Stimulated activated CD8-positive, alpha-beta memory T cell treated with anti-CD3 and anti-CD28 coated beads, Interleukin-7, amount 100 ng/mL, for 24 hours (primary cell): ENCODE measurements at regions not wholly inside any gene's neighbourhood (a gene's known extent, or its start where the extent isn't known, plus 50 kb on each side); places are given as distances from the start of the nearest gene placed in this dataset.
"Not testable (repeated sequence)": the region's sequence is repeated elsewhere in the genome, so short reads cannot be mapped to it uniquely, and the experiment has no call there.

Experiments
- DNase-seq: peaks from one replicate; pipeline ENCODE4 v3.0.0-alpha.2; 2020; ENCODE audit warnings: low read depth

- DNase-seq = no peak
These were observed 1509.0 kb downstream of the GRIK2 start for GRCh38 chr6:102902471-102902870.

- DNase-seq = no peak
These were observed 1502.2 kb downstream of the GRIK2 start for GRCh38 chr6:102895683-102896082.

- no peak for DNase-seq
These were observed 1491.7 kb downstream of the GRIK2 start for GRCh38 chr6:102885165-102885564.

GRCh38 chr6:102853249-102853955, 1459.9 kb downstream of the GRIK2 start:
- no peak for DNase-seq

- no peak for DNase-seq
These were observed 1455.3 kb downstream of the GRIK2 start for GRCh38 chr6:102848796-102849195.

- DNase-seq = no peak
These were observed 1454.7 kb downstream of the GRIK2 start for GRCh38 chr6:102848210-102848609.

- no peak for DNase-seq
These were observed 1447.6 kb downstream of the GRIK2 start for GRCh38 chr6:102841060-102841459.

GRCh38 chr6:102832021-102832420, 1438.5 kb downstream of the GRIK2 start:
- DNase-seq = no peak

- DNase-seq = no peak
These were observed 1426.6 kb downstream of the GRIK2 start for GRCh38 chr6:102820098-102820497.

- no peak for DNase-seq
These were observed 1421.7 kb downstream of the GRIK2 start for GRCh38 chr6:102815207-102815606.

GRCh38 chr6:102813489-102814275, 1420.2 kb downstream of the GRIK2 start:
- DNase-seq = no peak

- no peak for DNase-seq
These were observed 1418.7 kb downstream of the GRIK2 start for GRCh38 chr6:102812242-102812641.

- not testable (repeated sequence) for DNase-seq
These were observed 1415.5 kb downstream of the GRIK2 start for GRCh38 chr6:102808944-102809505.

- DNase-seq = no peak
These were observed 1405.5 kb downstream of the GRIK2 start for GRCh38 chr6:102799051-102799450.

GRCh38 chr6:102798636-102799035, 1405.1 kb downstream of the GRIK2 start:
- no peak for DNase-seq

- no peak for DNase-seq
These were observed 1400.2 kb downstream of the GRIK2 start for GRCh38 chr6:102793752-102794151.

GRCh38 chr6:102774326-102774725, 1380.8 kb downstream of the GRIK2 start:
- no peak for DNase-seq

GRCh38 chr6:102773636-102774035, 1380.1 kb downstream of the GRIK2 start:
- DNase-seq = no peak

- DNase-seq = no peak
These were observed 1373.5 kb downstream of the GRIK2 start for GRCh38 chr6:102766963-102767362.

- DNase-seq = no peak
These were observed 1370.8 kb downstream of the GRIK2 start for GRCh38 chr6:102764317-102764716.

- DNase-seq = no peak
These were observed 1370.4 kb downstream of the GRIK2 start for GRCh38 chr6:102763891-102764290.

GRCh38 chr6:102761872-102762271, 1368.4 kb downstream of the GRIK2 start:
- no peak for DNase-seq

- DNase-seq = no peak
These were observed 1365.9 kb downstream of the GRIK2 start for GRCh38 chr6:102759415-102759814.
